ENCODE measurements at regions not wholly inside any gene's neighbourhood (a gene's known extent, or its start where the extent isn't known, plus 50 kb on each side); places are given as distances from the start of the nearest gene placed in this dataset.

- no peak for DNase-seq (ENCODE audit: low spot score)
- H3K36me3 ChIP-seq (ENCODE audit: insufficient read depth, low read length, poor library complexity, severe bottlenecking), result no peaks in the 10 kb centered on the region
- H3K9me3 ChIP-seq (ENCODE audit: low read depth, low read length, poor library complexity, severe bottlenecking), result no peaks in the 10 kb centered on the region
- H3K27me3 ChIP-seq (replicated peaks; ENCODE audit: insufficient read depth, low read depth, low read length, poor library complexity), result no peaks in the 10 kb centered on the region
- BruUV-seq (replicated peaks), result no TSS peak
- intact Hi-C loops (cut with micrococcal nuclease; ENCODE audit: unreplicated experiment), result no loop called here
- ChIA-PET CTCF (no interaction called here), POLR2A (ENCODE audit: low non-redundant PET) (no interaction called here)
- no peak overlapping the region for H3K27ac ChIP-seq (ENCODE audit: low read depth, low read length, poor library complexity, severe bottlenecking)
- no peaks in the 10 kb centered on the region for H3K4me1 ChIP-seq (ENCODE audit: insufficient read depth, low read length, poor library complexity, severe bottlenecking)
- H3K4me3 ChIP-seq (ENCODE audit: low read depth, low read length, poor library complexity, severe bottlenecking), result no peak overlapping the region
- TF ChIP-seq EZH2 (IDR thresholded peaks at IDR 0.05; ENCODE audit: borderline replicate concordance, low read depth, low read length, poor library complexity, severe bottlenecking) (no peak), CTCF (conservative IDR thresholded peaks at IDR 0.05; ENCODE audit: low read depth, low read length) (no peak)
Measured at GRCh38 chr10:58013406-58013805, 254.3 kb downstream of the IPMK start.

GRCh38 chr10:58010073-58010702 lies 257.5 kb downstream of the IPMK start:
- CTCF ChIA-PET, result no interaction called here
- Histone ChIP-seq H3K9me3 (ENCODE audit: low read depth, low read length, poor library complexity, severe bottlenecking) (no peaks in the 10 kb centered on the region), H3K27ac (ENCODE audit: low read depth, low read length, poor library complexity, severe bottlenecking) (no peak overlapping the region), H3K4me3 (ENCODE audit: low read depth, low read length, poor library complexity, severe bottlenecking) (no peak overlapping the region), H3K36me3 (ENCODE audit: insufficient read depth, low read length, poor library complexity, severe bottlenecking) (no peaks in the 10 kb centered on the region), H3K27me3 (replicated peaks; ENCODE audit: insufficient read depth, low read depth, low read length, poor library complexity) (no peaks in the 10 kb centered on the region), H3K4me1 (ENCODE audit: insufficient read depth, low read length, poor library complexity, severe bottlenecking) (no peaks in the 10 kb centered on the region)
- DNase-seq (ENCODE audit: low spot score), result no peak
- intact Hi-C loops (cut with micrococcal nuclease; ENCODE audit: unreplicated experiment), result no loop called here
- BruUV-seq (replicated peaks), result no TSS peak
- TF ChIP-seq EZH2 (IDR thresholded peaks at IDR 0.05; ENCODE audit: borderline replicate concordance, low read depth, low read length, poor library complexity, severe bottlenecking) (no peak), CTCF (conservative IDR thresholded peaks at IDR 0.05; ENCODE audit: low read depth, low read length) (no peak)
- POLR2A ChIA-PET (ENCODE audit: low non-redundant PET), result no interaction called here

- intact Hi-C loops (cut with micrococcal nuclease; ENCODE audit: unreplicated experiment), result no loop called here
- Histone ChIP-seq H3K4me3 (ENCODE audit: low read depth, low read length, poor library complexity, severe bottlenecking) (no peak overlapping the region), H3K36me3 (ENCODE audit: insufficient read depth, low read length, poor library complexity, severe bottlenecking) (no peaks in the 10 kb centered on the region), H3K9me3 (ENCODE audit: low read depth, low read length, poor library complexity, severe bottlenecking) (no peaks in the 10 kb centered on the region), H3K27me3 (replicated peaks; ENCODE audit: insufficient read depth, low read depth, low read length, poor library complexity) (peaks cover 7% of the 10 kb centered on the region), H3K27ac (ENCODE audit: low read depth, low read length, poor library complexity, severe bottlenecking) (no peak overlapping the region), H3K4me1 (ENCODE audit: insufficient read depth, low read length, poor library complexity, severe bottlenecking) (no peaks in the 10 kb centered on the region)
- ChIA-PET POLR2A (ENCODE audit: low non-redundant PET) (no interaction called here), CTCF (no interaction called here)
- BruUV-seq (replicated peaks), result no TSS peak
- DNase-seq (ENCODE audit: low spot score), result no peak
- TF ChIP-seq CTCF (conservative IDR thresholded peaks at IDR 0.05; ENCODE audit: low read depth, low read length), result no peak
Measured at GRCh38 chr10:58003945-58004344, 263.7 kb downstream of the IPMK start.
